ENCODE measurements at regions not wholly inside any gene's neighbourhood (a gene's known extent, or its start where the extent isn't known, plus 50 kb on each side); places are given as distances from the start of the nearest gene placed in this dataset.

GRCh38 chr2:142574388-142574787 lies 303.1 kb upstream of the KYNU start:
- no peaks in the 10 kb centered on the region for H3K27me3 ChIP-seq (ENCODE audit: control insufficient read depth in 4 of 4, insufficient read depth in 4 of 4, low read length in 3 of 4)

More at GRCh38 chr2:142574388-142574787, 303.1 kb upstream of the KYNU start:
- Histone ChIP-seq H3K4me3 (ENCODE audit: low read depth in 1 of 3, low read length in 3 of 3) (no peak overlapping the region), H3K4me1 (ENCODE audit: control insufficient read depth in 4 of 4, insufficient read depth in 4 of 4, low read length in 3 of 4) (no peaks in the 10 kb centered on the region), H3K36me3 (ENCODE audit: control insufficient read depth in 4 of 4, insufficient read depth in 3 of 4, low read depth in 1 of 4, low read length in 3 of 4) (no peaks in the 10 kb centered on the region), H3K9me3 (ENCODE audit: control insufficient read depth in 4 of 4, low read length in 3 of 4) (no peaks in the 10 kb centered on the region), H3K9ac (ENCODE audit: low read depth in 1 of 2, low read length in 2 of 2) (no peak overlapping the region), H3K27ac (ENCODE audit: low read depth in 1 of 2, low read length in 2 of 2) (no peak overlapping the region)
- TF ChIP-seq, protein P1, sequence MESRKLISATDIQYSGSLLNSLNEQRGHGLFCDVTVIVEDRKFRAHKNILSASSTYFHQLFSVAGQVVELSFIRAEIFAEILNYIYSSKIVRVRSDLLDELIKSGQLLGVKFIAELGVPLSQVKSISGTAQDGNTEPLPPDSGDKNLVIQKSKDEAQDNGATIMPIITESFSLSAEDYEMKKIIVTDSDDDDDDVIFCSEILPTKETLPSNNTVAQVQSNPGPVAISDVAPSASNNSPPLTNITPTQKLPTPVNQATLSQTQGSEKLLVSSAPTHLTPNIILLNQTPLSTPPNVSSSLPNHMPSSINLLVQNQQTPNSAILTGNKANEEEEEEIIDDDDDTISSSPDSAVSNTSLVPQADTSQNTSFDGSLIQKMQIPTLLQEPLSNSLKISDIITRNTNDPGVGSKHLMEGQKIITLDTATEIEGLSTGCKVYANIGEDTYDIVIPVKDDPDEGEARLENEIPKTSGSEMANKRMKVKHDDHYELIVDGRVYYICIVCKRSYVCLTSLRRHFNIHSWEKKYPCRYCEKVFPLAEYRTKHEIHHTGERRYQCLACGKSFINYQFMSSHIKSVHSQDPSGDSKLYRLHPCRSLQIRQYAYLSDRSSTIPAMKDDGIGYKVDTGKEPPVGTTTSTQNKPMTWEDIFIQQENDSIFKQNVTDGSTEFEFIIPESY (IDR thresholded peaks at IDR 0.05), result no peak
- TF ChIP-seq ATF3 (IDR thresholded peaks at IDR 0.05) (no peak), FOXA1 (IDR thresholded peaks at IDR 0.05) (no peak), HNF4A (conservative IDR thresholded peaks at IDR 0.05) (no peak), RAD21 (IDR thresholded peaks at IDR 0.05) (no peak), RXRA (IDR thresholded peaks at IDR 0.05) (no peak), JUND (IDR thresholded peaks at IDR 0.05) (no peak), REST (IDR thresholded peaks at IDR 0.05) (no peak), EGR1 (IDR thresholded peaks at IDR 0.05; ENCODE audit: low read depth in 2 of 2) (no peak)
- TF ChIP-seq, protein P2, sequence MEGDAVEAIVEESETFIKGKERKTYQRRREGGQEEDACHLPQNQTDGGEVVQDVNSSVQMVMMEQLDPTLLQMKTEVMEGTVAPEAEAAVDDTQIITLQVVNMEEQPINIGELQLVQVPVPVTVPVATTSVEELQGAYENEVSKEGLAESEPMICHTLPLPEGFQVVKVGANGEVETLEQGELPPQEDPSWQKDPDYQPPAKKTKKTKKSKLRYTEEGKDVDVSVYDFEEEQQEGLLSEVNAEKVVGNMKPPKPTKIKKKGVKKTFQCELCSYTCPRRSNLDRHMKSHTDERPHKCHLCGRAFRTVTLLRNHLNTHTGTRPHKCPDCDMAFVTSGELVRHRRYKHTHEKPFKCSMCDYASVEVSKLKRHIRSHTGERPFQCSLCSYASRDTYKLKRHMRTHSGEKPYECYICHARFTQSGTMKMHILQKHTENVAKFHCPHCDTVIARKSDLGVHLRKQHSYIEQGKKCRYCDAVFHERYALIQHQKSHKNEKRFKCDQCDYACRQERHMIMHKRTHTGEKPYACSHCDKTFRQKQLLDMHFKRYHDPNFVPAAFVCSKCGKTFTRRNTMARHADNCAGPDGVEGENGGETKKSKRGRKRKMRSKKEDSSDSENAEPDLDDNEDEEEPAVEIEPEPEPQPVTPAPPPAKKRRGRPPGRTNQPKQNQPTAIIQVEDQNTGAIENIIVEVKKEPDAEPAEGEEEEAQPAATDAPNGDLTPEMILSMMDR (IDR thresholded peaks at IDR 0.05; ENCODE audit: low read depth, low read length, missing input control), result no peak
- DNase-seq (ENCODE audit: low spot score), result no peak
